ENCODE measurements at regions not wholly inside any gene's neighbourhood (a gene's known extent, or its start where the extent isn't known, plus 50 kb on each side); places are given as distances from the start of the nearest gene placed in this dataset.
"Not testable (repeated sequence)": the region's sequence is repeated elsewhere in the genome, so short reads cannot be mapped to it uniquely, and the experiment has no call there.

DNA sequence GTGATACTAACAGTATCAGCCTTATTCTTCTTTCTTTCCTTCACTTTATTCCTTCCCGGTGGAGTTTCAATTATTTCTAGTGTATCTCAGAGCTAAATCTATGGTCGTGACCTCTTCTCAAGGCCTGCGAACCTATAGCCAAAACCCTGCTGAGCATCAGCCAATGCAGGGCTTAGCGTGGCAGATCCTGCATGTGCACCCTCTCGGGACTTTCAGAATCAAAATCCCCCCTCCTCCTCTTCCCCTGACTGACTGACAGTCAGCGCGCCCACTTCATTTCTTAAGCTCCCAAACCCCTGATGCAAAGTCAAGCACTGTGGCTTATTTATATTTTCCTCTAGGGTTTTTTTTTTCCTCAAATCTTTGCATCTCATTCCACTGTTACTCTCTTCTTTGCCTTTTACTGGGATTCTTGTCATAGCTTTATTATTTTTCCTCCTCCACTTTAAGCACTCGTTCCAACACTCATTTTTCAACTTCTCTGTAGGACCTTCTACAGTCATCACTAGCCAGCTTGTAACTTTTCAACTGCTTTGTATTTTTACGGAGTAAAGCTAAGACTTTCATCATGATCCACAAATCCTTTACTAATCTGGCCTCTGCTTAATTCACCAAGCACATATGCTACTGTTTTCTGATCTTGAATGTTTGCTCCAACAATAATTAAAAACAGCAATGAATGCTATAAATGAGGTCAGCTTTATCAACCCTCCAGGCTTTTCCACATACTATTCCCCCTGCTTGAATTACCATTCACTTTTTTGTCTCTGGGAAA, 896.5 kb upstream of the PIK3C3 start:
- WGBS: 95% methylated on average over 9 of the region's 9 CpGs
- Histone ChIP-seq H3K4me3 (ENCODE audit: insufficient read depth in 1 of 2, low read depth in 1 of 2, low read length in 2 of 2) (no peak overlapping the region), H4K8ac (ENCODE audit: low read length) (no peak overlapping the region), H3K23ac (ENCODE audit: low read length in 2 of 2) (no peak overlapping the region), H4K91ac (ENCODE audit: low read length) (no peak overlapping the region), H3K4me2 (ENCODE audit: low read length, poor library complexity, severe bottlenecking) (no peak overlapping the region), H3K9ac (ENCODE audit: low read length) (no peak overlapping the region), H3K27me3 (ENCODE audit: control insufficient read depth in 1 of 2, insufficient read depth in 1 of 2, low read length in 2 of 2) (no peaks in the 10 kb centered on the region), H3K9me3 (ENCODE audit: control insufficient read depth, low read length) (no peaks in the 10 kb centered on the region), H3K79me1 (replicated peaks; ENCODE audit: low read length, poor library complexity, severe bottlenecking) (no peaks in the 10 kb centered on the region), H2AFZ (ENCODE audit: low read depth, low read length) (no peak overlapping the region), H2BK5ac (ENCODE audit: low read depth, low read length, poor library complexity, severe bottlenecking) (no peak overlapping the region), H3K27ac (ENCODE audit: low read length, poor library complexity, severe bottlenecking) (no peak overlapping the region), H3K18ac (ENCODE audit: low read depth in 1 of 2, low read length in 2 of 2) (no peak overlapping the region), H2BK12ac (ENCODE audit: low read length in 2 of 2) (no peak overlapping the region), H3K4me1 (ENCODE audit: control insufficient read depth, insufficient read depth, low read depth, low read length) (no peaks in the 10 kb centered on the region), H2BK15ac (ENCODE audit: low read depth, poor library complexity, severe bottlenecking) (no peak overlapping the region), H3K36me3 (ENCODE audit: control insufficient read depth in 1 of 2, insufficient read depth in 2 of 2, low read depth in 1 of 2, low read length in 2 of 2) (no peaks in the 10 kb centered on the region), H2BK120ac (ENCODE audit: low read depth, low read length) (no peak overlapping the region), H3K14ac (ENCODE audit: low read length in 2 of 2) (no peak overlapping the region), H3K4ac (ENCODE audit: low read depth in 1 of 2, low read length in 2 of 2) (no peak overlapping the region), H2AK5ac (ENCODE audit: low read length, severe bottlenecking) (no peak overlapping the region)
- no peak for DNase-seq

DNA sequence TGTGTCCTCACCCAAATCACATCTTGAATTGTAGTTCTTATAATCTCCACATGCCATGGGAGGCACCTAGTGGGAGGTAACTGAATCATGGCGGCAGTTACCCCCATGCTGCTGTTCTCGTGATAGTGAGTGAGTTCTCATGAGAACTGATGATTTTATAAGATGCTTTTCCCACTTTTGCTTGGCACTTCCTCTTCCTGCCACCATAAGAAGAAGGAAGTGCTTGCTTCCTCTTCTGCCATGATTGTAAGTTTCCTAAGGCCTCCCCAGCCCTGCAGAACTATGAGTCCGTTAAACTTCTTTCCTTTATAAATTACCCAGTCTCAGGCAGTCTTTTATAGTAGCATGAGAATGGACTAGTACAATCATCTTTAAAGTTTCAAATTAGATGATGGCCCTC, 902.4 kb upstream of the PIK3C3 start:
- Histone ChIP-seq H2AK5ac (ENCODE audit: low read length, severe bottlenecking) (no peak overlapping the region), H3K4me2 (ENCODE audit: low read length, poor library complexity, severe bottlenecking) (no peak overlapping the region), H4K8ac (ENCODE audit: low read length) (no peak overlapping the region), H3K9ac (ENCODE audit: low read length) (no peak overlapping the region), H3K9me3 (ENCODE audit: control insufficient read depth, low read length) (no peaks in the 10 kb centered on the region), H3K4ac (ENCODE audit: low read depth in 1 of 2, low read length in 2 of 2) (no peak overlapping the region), H2BK5ac (ENCODE audit: low read depth, low read length, poor library complexity, severe bottlenecking) (no peak overlapping the region), H3K4me3 (ENCODE audit: insufficient read depth in 1 of 2, low read depth in 1 of 2, low read length in 2 of 2) (no peak overlapping the region), H4K91ac (ENCODE audit: low read length) (no peak overlapping the region), H3K36me3 (ENCODE audit: control insufficient read depth in 1 of 2, insufficient read depth in 2 of 2, low read depth in 1 of 2, low read length in 2 of 2) (no peaks in the 10 kb centered on the region), H3K27me3 (ENCODE audit: control insufficient read depth in 1 of 2, insufficient read depth in 1 of 2, low read length in 2 of 2) (no peaks in the 10 kb centered on the region), H3K4me1 (ENCODE audit: control insufficient read depth, insufficient read depth, low read depth, low read length) (no peaks in the 10 kb centered on the region), H3K27ac (ENCODE audit: low read length, poor library complexity, severe bottlenecking) (no peak overlapping the region), H2BK15ac (ENCODE audit: low read depth, poor library complexity, severe bottlenecking) (no peak overlapping the region), H2BK12ac (ENCODE audit: low read length in 2 of 2) (no peak overlapping the region), H3K18ac (ENCODE audit: low read depth in 1 of 2, low read length in 2 of 2) (no peak overlapping the region), H2AFZ (ENCODE audit: low read depth, low read length) (no peak overlapping the region), H3K79me1 (replicated peaks; ENCODE audit: low read length, poor library complexity, severe bottlenecking) (no peaks in the 10 kb centered on the region), H2BK120ac (ENCODE audit: low read depth, low read length) (no peak overlapping the region), H3K14ac (ENCODE audit: low read length in 2 of 2) (no peak overlapping the region), H3K23ac (ENCODE audit: low read length in 2 of 2) (no peak overlapping the region)
- DNase-seq: no peak
- 100% methylated on average over 3 of the region's 3 CpGs for WGBS

DNA sequence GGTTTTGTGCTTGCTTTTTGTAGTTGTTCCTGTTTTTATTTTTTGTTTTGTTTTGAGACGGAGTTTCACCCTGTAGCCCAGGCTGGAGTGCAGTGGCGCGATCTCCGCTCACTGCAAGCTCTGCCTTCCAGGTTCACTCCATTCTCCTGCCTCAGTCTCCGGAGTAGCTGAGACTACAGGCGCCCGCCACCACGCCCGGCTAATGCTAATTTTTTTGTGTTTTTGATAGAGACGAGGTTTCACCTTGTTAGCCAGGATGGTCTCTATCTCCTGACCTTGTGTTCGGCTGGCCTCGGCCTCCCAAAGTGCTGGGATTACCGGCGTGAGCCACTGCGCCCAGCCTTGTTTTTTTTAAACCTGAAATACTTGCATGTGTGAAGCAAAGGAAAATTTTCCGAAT, 908.8 kb upstream of the PIK3C3 start:
- H3K27ac ChIP-seq (ENCODE audit: low read length, poor library complexity, severe bottlenecking); H4K91ac ChIP-seq (ENCODE audit: low read length); H3K36me3 ChIP-seq (ENCODE audit: control insufficient read depth in 1 of 2, insufficient read depth in 2 of 2, low read depth in 1 of 2, low read length in 2 of 2); H3K4me3 ChIP-seq (ENCODE audit: insufficient read depth in 1 of 2, low read depth in 1 of 2, low read length in 2 of 2); DNase-seq; H3K18ac ChIP-seq (ENCODE audit: low read depth in 1 of 2, low read length in 2 of 2); H3K4me1 ChIP-seq (ENCODE audit: control insufficient read depth, insufficient read depth, low read depth, low read length); H3K4me2 ChIP-seq (ENCODE audit: low read length, poor library complexity, severe bottlenecking); H2BK12ac ChIP-seq (ENCODE audit: low read length in 2 of 2); H2AFZ ChIP-seq (ENCODE audit: low read depth, low read length); H2BK120ac ChIP-seq (ENCODE audit: low read depth, low read length); H2BK5ac ChIP-seq (ENCODE audit: low read depth, low read length, poor library complexity, severe bottlenecking); H3K23ac ChIP-seq (ENCODE audit: low read length in 2 of 2); H3K9me3 ChIP-seq (ENCODE audit: control insufficient read depth, low read length); H3K14ac ChIP-seq (ENCODE audit: low read length in 2 of 2); H4K8ac ChIP-seq (ENCODE audit: low read length); H3K27me3 ChIP-seq (ENCODE audit: control insufficient read depth in 1 of 2, insufficient read depth in 1 of 2, low read length in 2 of 2); H3K4ac ChIP-seq (ENCODE audit: low read depth in 1 of 2, low read length in 2 of 2); H2AK5ac ChIP-seq (ENCODE audit: low read length, severe bottlenecking); H3K79me1 ChIP-seq (replicated peaks; ENCODE audit: low read length, poor library complexity, severe bottlenecking); H2BK15ac ChIP-seq (ENCODE audit: low read depth, poor library complexity, severe bottlenecking); H3K9ac ChIP-seq (ENCODE audit: low read length): not testable (repeated sequence)
- WGBS: 97% methylated on average over 15 of the region's 16 CpGs

DNA sequence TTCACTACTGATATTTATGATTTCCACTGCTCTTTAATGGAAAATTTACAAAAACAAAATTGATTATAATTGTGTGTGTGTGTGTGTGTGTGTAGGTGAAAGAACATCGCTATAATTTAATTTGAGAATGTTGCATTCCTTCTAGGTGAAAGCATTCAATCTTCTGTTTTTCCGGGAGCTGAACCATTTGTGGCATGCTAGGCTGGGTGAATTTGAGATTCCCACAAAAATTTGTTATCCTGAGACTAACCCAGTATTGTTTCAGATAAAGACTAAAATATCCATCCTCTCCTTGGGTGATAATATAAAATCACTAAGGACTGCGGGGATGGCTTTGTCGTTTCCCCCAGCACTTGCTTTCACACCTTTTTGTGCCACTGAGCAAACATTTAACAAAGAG, 911.2 kb upstream of the PIK3C3 start:
- no peak overlapping the region for H4K8ac ChIP-seq (ENCODE audit: low read length)
- H3K27me3 ChIP-seq (ENCODE audit: control insufficient read depth in 1 of 2, insufficient read depth in 1 of 2, low read length in 2 of 2): no peaks in the 10 kb centered on the region
- H2BK5ac ChIP-seq (ENCODE audit: low read depth, low read length, poor library complexity, severe bottlenecking): no peak overlapping the region
- no peak overlapping the region for H2BK12ac ChIP-seq (ENCODE audit: low read length in 2 of 2)
- H3K14ac ChIP-seq (ENCODE audit: low read length in 2 of 2): no peak overlapping the region
- H3K4me2 ChIP-seq (ENCODE audit: low read length, poor library complexity, severe bottlenecking): no peak overlapping the region
- H3K4ac ChIP-seq (ENCODE audit: low read depth in 1 of 2, low read length in 2 of 2): no peak overlapping the region
- peaks cover 9% of the 10 kb centered on the region for H3K9me3 ChIP-seq (ENCODE audit: control insufficient read depth, low read length)
- no peaks in the 10 kb centered on the region for H3K4me1 ChIP-seq (ENCODE audit: control insufficient read depth, insufficient read depth, low read depth, low read length)
- 95% methylated on average over 4 of the region's 4 CpGs for WGBS
- DNase-seq: no peak
- no peaks in the 10 kb centered on the region for H3K79me1 ChIP-seq (replicated peaks; ENCODE audit: low read length, poor library complexity, severe bottlenecking)
- no peak overlapping the region for H3K9ac ChIP-seq (ENCODE audit: low read length)
- H2BK120ac ChIP-seq (ENCODE audit: low read depth, low read length): no peak overlapping the region
- no peak overlapping the region for H2AK5ac ChIP-seq (ENCODE audit: low read length, severe bottlenecking)
- no peak overlapping the region for H3K18ac ChIP-seq (ENCODE audit: low read depth in 1 of 2, low read length in 2 of 2)
- no peak overlapping the region for H4K91ac ChIP-seq (ENCODE audit: low read length)
- no peak overlapping the region for H3K4me3 ChIP-seq (ENCODE audit: insufficient read depth in 1 of 2, low read depth in 1 of 2, low read length in 2 of 2)
- no peaks in the 10 kb centered on the region for H3K36me3 ChIP-seq (ENCODE audit: control insufficient read depth in 1 of 2, insufficient read depth in 2 of 2, low read depth in 1 of 2, low read length in 2 of 2)
- H3K27ac ChIP-seq (ENCODE audit: low read length, poor library complexity, severe bottlenecking): no peak overlapping the region
- H3K23ac ChIP-seq (ENCODE audit: low read length in 2 of 2): no peak overlapping the region
- no peak overlapping the region for H2AFZ ChIP-seq (ENCODE audit: low read depth, low read length)
- no peak overlapping the region for H2BK15ac ChIP-seq (ENCODE audit: low read depth, poor library complexity, severe bottlenecking)
